AML-193 (cell line): ENCODE measurements at regions not wholly inside any gene's neighbourhood (a gene's known extent, or its start where the extent isn't known, plus 50 kb on each side); places are given as distances from the start of the nearest gene placed in this dataset.
"Not testable (repeated sequence)": the region's sequence is repeated elsewhere in the genome, so short reads cannot be mapped to it uniquely, and the experiment has no call there.

Experiments used
- DNase-seq, 2 experiments: peaks; one replicate each; lab custom pipeline; 2025; lab: John Stamatoyannopoulos, UW

GRCh38 chrX:43375136-43375535, 281.0 kb upstream of the MAOA start:
- DNase-seq = no peak

GRCh38 chrX:43380704-43381103, 275.4 kb upstream of the MAOA start:
- no peak for DNase-seq

- no peak for DNase-seq
Measured at GRCh38 chrX:43386875-43387274, 269.2 kb upstream of the MAOA start.

- DNase-seq = no peak
Measured at GRCh38 chrX:43405191-43405590, 250.9 kb upstream of the MAOA start.

- DNase-seq = no peak
Measured at GRCh38 chrX:43423876-43424275, 232.2 kb upstream of the MAOA start.

GRCh38 chrX:43436517-43436916, 219.6 kb upstream of the MAOA start:
- DNase-seq = no peak

- DNase-seq = no peak
Measured at GRCh38 chrX:43446752-43447151, 209.3 kb upstream of the MAOA start.

GRCh38 chrX:43448688-43449087, 207.4 kb upstream of the MAOA start:
- DNase-seq = no peak

- no peak for DNase-seq
Measured at GRCh38 chrX:43450355-43450754, 205.7 kb upstream of the MAOA start.

- DNase-seq = not testable (repeated sequence)
Measured at GRCh38 chrX:43451976-43452686, 204.0 kb upstream of the MAOA start.

GRCh38 chrX:43456063-43456462, 200.0 kb upstream of the MAOA start:
- DNase-seq = no peak

GRCh38 chrX:43456906-43457305, 199.2 kb upstream of the MAOA start:
- DNase-seq = no peak

- DNase-seq = no peak
Measured at GRCh38 chrX:43467608-43468234, 188.4 kb upstream of the MAOA start.

GRCh38 chrX:43469391-43470054, 186.6 kb upstream of the MAOA start:
- DNase-seq = no peak

- DNase-seq = no peak
Measured at GRCh38 chrX:43474321-43474720, 181.8 kb upstream of the MAOA start.

- no peak for DNase-seq
Measured at GRCh38 chrX:43479070-43479469, 177.0 kb upstream of the MAOA start.

- DNase-seq = no peak
Measured at GRCh38 chrX:43479850-43480249, 176.2 kb upstream of the MAOA start.

- no peak for DNase-seq
Measured at GRCh38 chrX:43481576-43481975, 174.5 kb upstream of the MAOA start.

- DNase-seq = no peak
Measured at GRCh38 chrX:43493756-43494155, 162.3 kb upstream of the MAOA start.

GRCh38 chrX:43500246-43500645, 155.9 kb upstream of the MAOA start:
- DNase-seq = no peak

- no peak for DNase-seq
Measured at GRCh38 chrX:43500996-43501694, 155.0 kb upstream of the MAOA start.

GRCh38 chrX:43504394-43504793, 151.7 kb upstream of the MAOA start:
- no peak for DNase-seq

GRCh38 chrX:43505769-43506168, 150.3 kb upstream of the MAOA start:
- no peak for DNase-seq
